PC-9 (cell line): ENCODE measurements at regions not wholly inside any gene's neighbourhood (a gene's known extent, or its start where the extent isn't known, plus 50 kb on each side); places are given as distances from the start of the nearest gene placed in this dataset.

Source experiments
- EZH2 ChIP-seq: fragments of 200-600 bp; sonication (generic); IDR thresholded peaks from 2 replicates; pipeline ENCODE4 v1.8.0; 2017; ENCODE audit warnings: antibody characterized with exemption, low read depth
- TF ChIP-seq, protein P1 (sequence below): fragments of 200-600 bp; sonication (generic); conservative IDR thresholded peaks from 2 replicates; pipeline ENCODE4 v1.6.1; 2017; ENCODE audit warnings: mixed run types, antibody characterized with exemption, mild to moderate bottlenecking, moderate library complexity

DNA sequence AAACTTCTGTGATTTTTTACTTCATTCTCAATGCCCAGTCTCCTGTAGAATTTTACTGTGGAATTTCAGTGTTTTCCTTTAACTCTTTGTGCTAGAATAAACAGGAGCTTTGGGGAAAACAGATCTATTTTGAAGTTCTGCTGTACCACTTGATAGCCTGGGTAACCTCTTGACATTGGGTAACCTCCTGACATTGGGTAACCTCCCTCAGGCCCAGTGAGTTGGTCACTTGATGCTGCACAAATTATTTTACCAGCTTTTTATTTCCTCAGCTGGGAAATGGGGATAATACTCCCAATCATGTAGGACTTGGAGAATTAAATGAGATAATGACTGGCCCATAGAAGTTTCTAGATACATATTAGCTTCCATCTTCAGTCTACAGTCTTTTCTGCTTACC is 137.3 kb upstream of the TOP1 start:
- TF ChIP-seq, protein P1, sequence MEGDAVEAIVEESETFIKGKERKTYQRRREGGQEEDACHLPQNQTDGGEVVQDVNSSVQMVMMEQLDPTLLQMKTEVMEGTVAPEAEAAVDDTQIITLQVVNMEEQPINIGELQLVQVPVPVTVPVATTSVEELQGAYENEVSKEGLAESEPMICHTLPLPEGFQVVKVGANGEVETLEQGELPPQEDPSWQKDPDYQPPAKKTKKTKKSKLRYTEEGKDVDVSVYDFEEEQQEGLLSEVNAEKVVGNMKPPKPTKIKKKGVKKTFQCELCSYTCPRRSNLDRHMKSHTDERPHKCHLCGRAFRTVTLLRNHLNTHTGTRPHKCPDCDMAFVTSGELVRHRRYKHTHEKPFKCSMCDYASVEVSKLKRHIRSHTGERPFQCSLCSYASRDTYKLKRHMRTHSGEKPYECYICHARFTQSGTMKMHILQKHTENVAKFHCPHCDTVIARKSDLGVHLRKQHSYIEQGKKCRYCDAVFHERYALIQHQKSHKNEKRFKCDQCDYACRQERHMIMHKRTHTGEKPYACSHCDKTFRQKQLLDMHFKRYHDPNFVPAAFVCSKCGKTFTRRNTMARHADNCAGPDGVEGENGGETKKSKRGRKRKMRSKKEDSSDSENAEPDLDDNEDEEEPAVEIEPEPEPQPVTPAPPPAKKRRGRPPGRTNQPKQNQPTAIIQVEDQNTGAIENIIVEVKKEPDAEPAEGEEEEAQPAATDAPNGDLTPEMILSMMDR, result no peak
- TF ChIP-seq EZH2, result no peak
